Hepatic stellate cell (primary cell): ENCODE measurements at regions not wholly inside any gene's neighbourhood (a gene's known extent, or its start where the extent isn't known, plus 50 kb on each side); places are given as distances from the start of the nearest gene placed in this dataset.

ENCODE experiments used
- DNase-seq: peaks from one replicate; pipeline ENCODE4 v3.0.0; 2011; ENCODE audit warnings: low spot score

- peak; percentile 2 for DNase-seq
These were observed 135.3 kb downstream of the RFC3 start for GRCh38 chr13:33953203-33953602.

GRCh38 chr13:33953781-33954180 lies 135.8 kb downstream of the RFC3 start:
- no peak for DNase-seq

- no peak for DNase-seq
These were observed 138.4 kb downstream of the RFC3 start for GRCh38 chr13:33956346-33956745.

- no peak for DNase-seq
These were observed 139.6 kb downstream of the RFC3 start for GRCh38 chr13:33957497-33957905.

- no peak for DNase-seq
These were observed 141.0 kb downstream of the RFC3 start for GRCh38 chr13:33958964-33959363.

- no peak for DNase-seq
These were observed 145.2 kb downstream of the RFC3 start for GRCh38 chr13:33963134-33963533.

- DNase-seq, result no peak
These were observed 145.9 kb downstream of the RFC3 start for GRCh38 chr13:33963895-33964294.

GRCh38 chr13:33968520-33969507 lies 150.9 kb downstream of the RFC3 start:
- DNase-seq, result no peak

GRCh38 chr13:33970746-33971561 lies 153.0 kb downstream of the RFC3 start:
- DNase-seq, result no peak

- no peak for DNase-seq
These were observed 153.5 kb downstream of the RFC3 start for GRCh38 chr13:33971562-33971819.

GRCh38 chr13:33973194-33973593 lies 155.2 kb downstream of the RFC3 start:
- DNase-seq, result no peak

GRCh38 chr13:33976965-33977364 lies 159.0 kb downstream of the RFC3 start:
- DNase-seq, result no peak

GRCh38 chr13:33978653-33979052 lies 160.7 kb downstream of the RFC3 start:
- DNase-seq, result no peak

- no peak for DNase-seq
These were observed 175.0 kb downstream of the RFC3 start for GRCh38 chr13:33992881-33993336.

- no peak for DNase-seq
These were observed 176.2 kb downstream of the RFC3 start for GRCh38 chr13:33994198-33994597.

GRCh38 chr13:33994826-33995502 lies 177.0 kb downstream of the RFC3 start:
- DNase-seq, result no peak

- no peak for DNase-seq
These were observed 178.7 kb downstream of the RFC3 start for GRCh38 chr13:33996636-33997035.

- DNase-seq, result no peak
These were observed 179.6 kb downstream of the RFC3 start for GRCh38 chr13:33997574-33997973.

GRCh38 chr13:33999811-34000605 lies 182.1 kb downstream of the RFC3 start:
- no peak for DNase-seq

GRCh38 chr13:34000955-34001354 lies 183.0 kb downstream of the RFC3 start:
- DNase-seq, result no peak

- no peak for DNase-seq
These were observed 183.4 kb downstream of the RFC3 start for GRCh38 chr13:34001389-34001788.

GRCh38 chr13:34002141-34002540 lies 184.2 kb downstream of the RFC3 start:
- DNase-seq, result no peak
